C4-2B (cell line): ENCODE measurements at regions not wholly inside any gene's neighbourhood (a gene's known extent, or its start where the extent isn't known, plus 50 kb on each side); places are given as distances from the start of the nearest gene placed in this dataset.

Experiments used
- CTCF ChIP-seq: fragments of 450-650 bp; conservative IDR thresholded peaks from 2 replicates; pipeline ENCODE4 v1.5.1; 2017; ENCODE audit warnings: mild to moderate bottlenecking
- ZFX ChIP-seq: fragments of 450-650 bp; IDR thresholded peaks from 2 replicates; pipeline ENCODE4 v1.6.1; 2017

GRCh38 chr10:9399275-9399983 lies 1344.9 kb downstream of the GATA3 start:
- TF ChIP-seq CTCF (no peak), ZFX (no peak)
